ENCODE measurements at regions not wholly inside any gene's neighbourhood (a gene's known extent, or its start where the extent isn't known, plus 50 kb on each side); places are given as distances from the start of the nearest gene placed in this dataset.
"Not testable (repeated sequence)": the region's sequence is repeated elsewhere in the genome, so short reads cannot be mapped to it uniquely, and the experiment has no call there.

GRCh38 chr3:169009453-169009852 is 654.1 kb downstream of the MECOM start:
- no peaks in the 10 kb centered on the region for H3K9me3 ChIP-seq (ENCODE audit: control insufficient read depth, low read length)
- no peak overlapping the region for H3K27ac ChIP-seq
- no peaks in the 10 kb centered on the region for H3K79me2 ChIP-seq
- no peaks in the 10 kb centered on the region for H3K27me3 ChIP-seq (ENCODE audit: control insufficient read depth, insufficient read depth, low read length)
- no peak overlapping the region for H3K9ac ChIP-seq
- H3K4me2 ChIP-seq (ENCODE audit: low read length): no peak overlapping the region
- H3K4me1 ChIP-seq: no peaks in the 10 kb centered on the region
- no peak overlapping the region for H2AFZ ChIP-seq
- H3K4me3 ChIP-seq (ENCODE audit: low read depth, low read length): no peak overlapping the region
- H3K36me3 ChIP-seq (ENCODE audit: control insufficient read depth, insufficient read depth, low read length): no peaks in the 10 kb centered on the region
- TF ChIP-seq, protein P1, sequence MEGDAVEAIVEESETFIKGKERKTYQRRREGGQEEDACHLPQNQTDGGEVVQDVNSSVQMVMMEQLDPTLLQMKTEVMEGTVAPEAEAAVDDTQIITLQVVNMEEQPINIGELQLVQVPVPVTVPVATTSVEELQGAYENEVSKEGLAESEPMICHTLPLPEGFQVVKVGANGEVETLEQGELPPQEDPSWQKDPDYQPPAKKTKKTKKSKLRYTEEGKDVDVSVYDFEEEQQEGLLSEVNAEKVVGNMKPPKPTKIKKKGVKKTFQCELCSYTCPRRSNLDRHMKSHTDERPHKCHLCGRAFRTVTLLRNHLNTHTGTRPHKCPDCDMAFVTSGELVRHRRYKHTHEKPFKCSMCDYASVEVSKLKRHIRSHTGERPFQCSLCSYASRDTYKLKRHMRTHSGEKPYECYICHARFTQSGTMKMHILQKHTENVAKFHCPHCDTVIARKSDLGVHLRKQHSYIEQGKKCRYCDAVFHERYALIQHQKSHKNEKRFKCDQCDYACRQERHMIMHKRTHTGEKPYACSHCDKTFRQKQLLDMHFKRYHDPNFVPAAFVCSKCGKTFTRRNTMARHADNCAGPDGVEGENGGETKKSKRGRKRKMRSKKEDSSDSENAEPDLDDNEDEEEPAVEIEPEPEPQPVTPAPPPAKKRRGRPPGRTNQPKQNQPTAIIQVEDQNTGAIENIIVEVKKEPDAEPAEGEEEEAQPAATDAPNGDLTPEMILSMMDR (IDR thresholded peaks at IDR 0.05): no peak

GRCh38 chr3:169008776-169009358 is 654.6 kb downstream of the MECOM start:
- TF ChIP-seq, protein P1 (IDR thresholded peaks at IDR 0.05): no peak
- Histone ChIP-seq H2AFZ (no peak overlapping the region), H3K4me1 (no peaks in the 10 kb centered on the region), H3K9me3 (ENCODE audit: control insufficient read depth, low read length) (no peaks in the 10 kb centered on the region), H3K4me3 (ENCODE audit: low read depth, low read length) (no peak overlapping the region), H3K36me3 (ENCODE audit: control insufficient read depth, insufficient read depth, low read length) (no peaks in the 10 kb centered on the region), H3K27ac (no peak overlapping the region), H3K79me2 (no peaks in the 10 kb centered on the region), H3K4me2 (ENCODE audit: low read length) (no peak overlapping the region), H3K9ac (no peak overlapping the region), H3K27me3 (ENCODE audit: control insufficient read depth, insufficient read depth, low read length) (no peaks in the 10 kb centered on the region)

- Histone ChIP-seq H3K4me2 (ENCODE audit: low read length) (no peak overlapping the region), H2AFZ (no peak overlapping the region), H3K4me3 (ENCODE audit: low read depth, low read length) (no peak overlapping the region), H3K36me3 (ENCODE audit: control insufficient read depth, insufficient read depth, low read length) (no peaks in the 10 kb centered on the region), H3K27ac (no peak overlapping the region), H3K27me3 (ENCODE audit: control insufficient read depth, insufficient read depth, low read length) (no peaks in the 10 kb centered on the region), H3K9me3 (ENCODE audit: control insufficient read depth, low read length) (no peaks in the 10 kb centered on the region), H3K9ac (no peak overlapping the region), H3K4me1 (no peaks in the 10 kb centered on the region), H3K79me2 (no peaks in the 10 kb centered on the region)
- TF ChIP-seq, protein P1 (IDR thresholded peaks at IDR 0.05): no peak
Observed at GRCh38 chr3:169007145-169007544, 656.4 kb downstream of the MECOM start.

GRCh38 chr3:169006398-169006797 is 657.1 kb downstream of the MECOM start:
- H3K4me3 ChIP-seq (ENCODE audit: low read depth, low read length); H3K4me2 ChIP-seq (ENCODE audit: low read length); H3K27ac ChIP-seq: not testable (repeated sequence)

GRCh38 chr3:169002689-169003088 is 660.8 kb downstream of the MECOM start:
- no peak overlapping the region for H2AFZ ChIP-seq
- no peaks in the 10 kb centered on the region for H3K36me3 ChIP-seq (ENCODE audit: control insufficient read depth, insufficient read depth, low read length)
- H3K4me1 ChIP-seq: no peaks in the 10 kb centered on the region
- no peaks in the 10 kb centered on the region for H3K9me3 ChIP-seq (ENCODE audit: control insufficient read depth, low read length)
- TF ChIP-seq, protein P1 (IDR thresholded peaks at IDR 0.05): no peak
- no peak overlapping the region for H3K4me3 ChIP-seq (ENCODE audit: low read depth, low read length)
- no peaks in the 10 kb centered on the region for H3K27me3 ChIP-seq (ENCODE audit: control insufficient read depth, insufficient read depth, low read length)
- H3K27ac ChIP-seq: no peak overlapping the region
- H3K9ac ChIP-seq: no peak overlapping the region
- H3K4me2 ChIP-seq (ENCODE audit: low read length): no peak overlapping the region
- H3K79me2 ChIP-seq: no peaks in the 10 kb centered on the region

More at GRCh38 chr3:169006398-169006797, 657.1 kb downstream of the MECOM start:
- not testable (repeated sequence) for H2AFZ ChIP-seq; H3K9ac ChIP-seq; H3K9me3 ChIP-seq (ENCODE audit: control insufficient read depth, low read length); H3K27me3 ChIP-seq (ENCODE audit: control insufficient read depth, insufficient read depth, low read length); H3K36me3 ChIP-seq (ENCODE audit: control insufficient read depth, insufficient read depth, low read length); H3K79me2 ChIP-seq; H3K4me1 ChIP-seq

Data from parathyroid adenoma (tissue), 2 donors.